ENCODE measurements at regions not wholly inside any gene's neighbourhood (a gene's known extent, or its start where the extent isn't known, plus 50 kb on each side); places are given as distances from the start of the nearest gene placed in this dataset.

- TF ChIP-seq CTCF (IDR thresholded peaks at IDR 0.05) (no peak), POLR2AphosphoS5 (IDR thresholded peaks at IDR 0.05) (no peak), POLR2A (IDR thresholded peaks at IDR 0.05) (no peak)
Measured at GRCh38 chr7:156511426-156511825, 129.1 kb upstream of the RNF32 start.
